Stimulated activated naive CD8-positive, alpha-beta T cell treated with anti-CD3 and anti-CD28 coated beads, Interleukin-15, amount 100 ng/mL, for 72 hours (primary cell): ENCODE measurements at regions not wholly inside any gene's neighbourhood (a gene's known extent, or its start where the extent isn't known, plus 50 kb on each side); places are given as distances from the start of the nearest gene placed in this dataset.
"Not testable (repeated sequence)": the region's sequence is repeated elsewhere in the genome, so short reads cannot be mapped to it uniquely, and the experiment has no call there.

Experiments used
- ATAC-seq: fragments of 150-1000 bp; cut with Tn5 transposase; 2 replicates; pipeline ENCODE4 v1.10.0; 2021; ENCODE audit warnings: mild to moderate bottlenecking, moderate library complexity
- DNase-seq, 2 donors: peaks; one replicate each; pipeline ENCODE4 v3.0.0; 2021 to 2022
- H3K27ac Mint-ChIP-seq, 2 donors: one replicate each; pipeline ENCODE4 v1.8.0; 2022; ENCODE audit warnings: mild to moderate bottlenecking in 2 of 2, mixed read lengths in 2 of 2, moderate library complexity in 2 of 2
- H3K27me3 Mint-ChIP-seq: one replicate; pipeline ENCODE4 v1.8.0; 2022; ENCODE audit warnings: mixed read lengths
- H3K4me1 Mint-ChIP-seq: one replicate; pipeline ENCODE4 v1.8.0; 2022; ENCODE audit warnings: mild to moderate bottlenecking, mixed read lengths
- H3K4me3 Mint-ChIP-seq, 2 donors: one replicate each; pipeline ENCODE4 v1.8.0; 2022; ENCODE audit warnings: mild to moderate bottlenecking in 2 of 2, mixed read lengths in 2 of 2, moderate library complexity in 1 of 2
- H3K9me3 Mint-ChIP-seq, 2 donors: one replicate each; pipeline ENCODE4 v1.8.0; 2022; ENCODE audit warnings: mixed read lengths in 2 of 2

GRCh38 chr9:118652912-118653311 lies 716.3 kb downstream of the BRINP1 start:
- H3K4me3 Mint-ChIP-seq = no peak overlapping the region
- H3K9me3 Mint-ChIP-seq = peaks cover 0 to 18% of the 10 kb centered on the region in 2 donors
- no peak for DNase-seq
- ATAC-seq = no peak
- no peaks in the 10 kb centered on the region for H3K27me3 Mint-ChIP-seq
- H3K4me1 Mint-ChIP-seq = no peaks in the 10 kb centered on the region
- no peak overlapping the region for H3K27ac Mint-ChIP-seq

- H3K27me3 Mint-ChIP-seq = no peaks in the 10 kb centered on the region
- H3K4me3 Mint-ChIP-seq = no peak overlapping the region
- no peak overlapping the region for H3K27ac Mint-ChIP-seq
- H3K4me1 Mint-ChIP-seq = no peaks in the 10 kb centered on the region
- peaks cover 9 to 18% of the 10 kb centered on the region in 2 donors for H3K9me3 Mint-ChIP-seq
- no peak for DNase-seq
- ATAC-seq = no peak
Measured at GRCh38 chr9:118659011-118659410, 710.2 kb downstream of the BRINP1 start.

DNA sequence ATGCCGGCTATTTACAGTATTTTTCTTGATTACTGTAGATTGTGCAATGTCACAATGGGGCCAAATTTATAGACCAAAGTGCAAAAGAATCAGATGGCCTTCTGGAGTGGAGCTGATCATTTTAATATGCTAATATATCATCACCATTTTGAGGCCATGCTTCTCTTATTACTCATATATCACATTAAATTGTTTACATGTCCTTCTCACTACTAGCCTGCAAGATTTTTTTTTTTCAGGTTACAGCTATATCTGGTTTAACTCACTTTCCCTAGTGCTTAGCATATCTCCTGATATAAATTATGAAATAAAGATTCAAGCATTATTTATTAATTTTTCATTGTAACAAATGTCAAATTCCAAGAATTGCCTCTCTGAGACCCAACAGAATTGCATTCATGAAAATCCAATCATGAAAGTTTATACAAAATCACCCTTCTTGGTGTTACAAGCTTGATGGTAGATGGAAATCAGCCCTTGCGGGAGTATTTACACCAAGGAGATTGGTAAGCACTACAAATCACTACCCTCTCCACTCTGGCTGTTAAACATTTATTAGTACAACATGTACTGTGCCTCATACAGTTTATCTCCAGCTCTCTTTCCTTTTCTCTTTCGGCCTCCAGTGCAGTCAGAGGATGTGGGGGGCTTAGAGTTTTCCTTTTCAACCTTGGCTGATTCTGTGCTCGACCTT lies 703.9 kb downstream of the BRINP1 start:
- Mint-ChIP-seq H3K4me3 (no peak overlapping the region), H3K9me3 (peaks cover 7 to 9% of the 10 kb centered on the region in 2 donors), H3K27ac (no peak overlapping the region), H3K4me1 (no peaks in the 10 kb centered on the region), H3K27me3 (no peaks in the 10 kb centered on the region)
- DNase-seq (no peak), ATAC-seq (no peak)

DNA sequence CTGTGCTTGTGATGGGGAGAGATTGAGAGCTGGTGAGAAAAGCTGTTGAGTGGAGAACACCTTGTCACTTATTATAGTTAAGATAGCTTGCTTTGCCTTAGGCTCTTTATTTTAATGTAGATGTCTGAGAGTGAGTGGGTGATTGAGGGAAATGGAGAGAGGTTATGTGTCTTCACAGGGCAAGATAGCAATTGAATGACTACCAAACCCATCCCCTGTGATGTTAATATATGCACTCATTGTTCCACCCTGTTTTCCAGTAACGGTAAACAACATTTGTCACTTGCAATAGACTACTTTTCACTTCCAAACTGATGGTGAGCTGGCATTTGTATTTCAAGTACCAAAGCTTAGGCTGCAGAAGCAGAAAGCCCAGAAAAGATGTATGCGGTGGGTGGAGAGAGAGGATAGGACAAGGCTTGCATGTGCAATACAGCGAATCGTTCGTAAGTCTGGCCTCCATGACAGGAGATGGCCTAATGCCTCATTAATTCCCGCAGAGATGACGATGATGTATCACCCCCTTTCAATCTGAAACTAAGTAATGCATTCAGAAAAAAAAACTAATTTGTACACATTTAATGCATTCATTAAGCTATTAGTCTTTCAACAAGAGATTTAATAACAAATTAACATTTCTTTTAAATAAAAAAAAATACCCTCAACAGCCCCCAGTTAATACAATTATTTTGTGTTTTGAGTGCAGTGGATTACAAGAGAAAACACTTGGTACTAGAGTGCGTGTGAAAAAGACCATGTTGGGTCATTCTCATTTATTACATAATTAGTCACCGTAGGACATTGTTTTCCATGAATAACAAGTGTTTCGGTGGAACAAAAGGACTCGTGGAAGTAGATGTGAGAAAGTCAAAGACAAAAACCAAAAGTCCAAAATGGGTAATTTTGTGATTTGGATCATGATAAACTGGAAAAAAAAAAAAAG lies 699.0 kb downstream of the BRINP1 start:
- no peak overlapping the region for H3K27ac Mint-ChIP-seq
- H3K4me3 Mint-ChIP-seq = no peak overlapping the region
- DNase-seq (no peak), ATAC-seq (no peak)
- peaks cover 5 to 10% of the 10 kb centered on the region in 2 donors for H3K9me3 Mint-ChIP-seq
- no peaks in the 10 kb centered on the region for H3K4me1 Mint-ChIP-seq
- H3K27me3 Mint-ChIP-seq = no peaks in the 10 kb centered on the region

DNA sequence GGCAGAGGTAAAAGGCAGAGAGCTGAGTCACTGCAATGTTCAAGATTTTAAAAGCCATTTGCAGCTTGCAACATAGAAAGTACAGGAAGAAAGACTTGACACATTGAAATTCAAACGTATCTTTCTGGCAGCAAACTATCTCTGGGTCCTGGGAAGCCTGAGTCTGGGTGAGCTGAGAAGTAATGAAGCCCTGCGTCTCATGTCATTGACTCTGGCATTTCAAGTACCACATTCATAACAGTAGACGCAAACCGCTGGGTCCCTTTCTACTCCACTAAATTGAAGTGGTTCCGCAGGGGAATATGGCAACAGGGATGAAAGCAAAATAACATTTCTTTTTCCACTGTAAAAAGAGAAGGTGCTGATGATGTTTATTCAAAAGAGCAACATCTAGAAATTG lies 694.3 kb downstream of the BRINP1 start:
- H3K9me3 Mint-ChIP-seq = peaks cover under 1 to 7% of the 10 kb centered on the region in 2 donors
- H3K4me3 Mint-ChIP-seq = no peak overlapping the region
- H3K27ac Mint-ChIP-seq = no peak overlapping the region
- no peaks in the 10 kb centered on the region for H3K4me1 Mint-ChIP-seq
- no peak for DNase-seq
- ATAC-seq = no peak
- H3K27me3 Mint-ChIP-seq = no peaks in the 10 kb centered on the region

GRCh38 chr9:118677936-118678653 lies 691.1 kb downstream of the BRINP1 start:
- peak; percentile 33 for ATAC-seq
- H3K4me3 Mint-ChIP-seq, H3K27me3 Mint-ChIP-seq, H3K9me3 Mint-ChIP-seq, DNase-seq, H3K4me1 Mint-ChIP-seq, H3K27ac Mint-ChIP-seq: not testable (repeated sequence)

DNA sequence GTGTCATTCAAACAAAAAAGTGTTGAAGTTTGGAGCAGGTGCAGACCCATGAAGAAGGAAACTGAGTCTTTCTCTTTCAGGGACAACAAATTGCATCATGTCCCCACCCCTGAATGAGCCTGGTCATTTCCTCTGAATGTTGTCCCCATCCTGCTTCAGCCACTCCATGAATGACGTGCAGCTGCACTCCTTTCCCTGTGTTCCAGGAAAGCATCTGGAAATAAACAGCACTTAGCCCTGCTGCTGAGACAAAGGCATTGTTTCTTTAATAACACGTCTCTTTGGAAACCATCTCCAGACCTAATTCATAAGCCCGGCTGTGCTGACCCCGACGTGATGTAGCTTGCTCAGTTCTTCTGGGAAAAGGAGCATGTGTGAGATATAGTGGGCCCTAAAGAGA lies 682.3 kb downstream of the BRINP1 start:
- Mint-ChIP-seq H3K27ac (no peak overlapping the region), H3K9me3 (peaks cover 0 to 5% of the 10 kb centered on the region in 2 donors), H3K27me3 (no peaks in the 10 kb centered on the region), H3K4me1 (no peaks in the 10 kb centered on the region), H3K4me3 (no peak overlapping the region)
- no peak for DNase-seq
- no peak for ATAC-seq

DNA sequence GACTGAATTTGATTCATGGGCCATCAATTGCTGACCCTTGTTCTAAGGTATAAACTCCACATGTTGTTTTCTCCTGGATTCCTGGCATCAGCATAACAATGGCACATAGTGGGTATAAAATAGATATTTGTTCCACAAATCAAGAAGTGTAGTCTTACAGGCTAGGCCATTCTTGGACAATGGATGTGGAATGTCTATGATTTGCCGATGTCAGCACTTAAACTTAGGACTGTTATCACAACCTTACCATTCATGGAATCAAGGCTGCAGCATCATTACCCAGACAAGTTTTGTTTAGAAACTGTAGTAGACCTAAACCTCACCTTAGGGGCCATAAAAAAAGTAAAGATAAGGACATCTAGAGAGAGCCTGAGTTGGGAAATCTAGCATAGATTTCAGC lies 680.0 kb downstream of the BRINP1 start:
- Mint-ChIP-seq H3K27ac (no peak overlapping the region), H3K4me1 (no peaks in the 10 kb centered on the region), H3K4me3 (no peak overlapping the region), H3K27me3 (no peaks in the 10 kb centered on the region), H3K9me3 (no peaks in the 10 kb centered on the region)
- no peak for DNase-seq
- no peak for ATAC-seq

GRCh38 chr9:118692613-118693012 lies 676.6 kb downstream of the BRINP1 start:
- H3K4me1 Mint-ChIP-seq = no peaks in the 10 kb centered on the region
- peaks cover 0 to 7% of the 10 kb centered on the region in 2 donors for H3K9me3 Mint-ChIP-seq

GRCh38 chr9:118693645-118694044 lies 675.6 kb downstream of the BRINP1 start:
- DNase-seq (no peak), ATAC-seq (no peak)
- Mint-ChIP-seq H3K27ac (no peak overlapping the region), H3K4me3 (no peak overlapping the region), H3K9me3 (peaks cover 0 to 7% of the 10 kb centered on the region in 2 donors), H3K4me1 (no peaks in the 10 kb centered on the region), H3K27me3 (no peaks in the 10 kb centered on the region)

More at GRCh38 chr9:118692613-118693012, 676.6 kb downstream of the BRINP1 start:
- no peak for DNase-seq
- no peak for ATAC-seq
- H3K4me3 Mint-ChIP-seq = no peak overlapping the region
- no peak overlapping the region for H3K27ac Mint-ChIP-seq
- no peaks in the 10 kb centered on the region for H3K27me3 Mint-ChIP-seq

DNA sequence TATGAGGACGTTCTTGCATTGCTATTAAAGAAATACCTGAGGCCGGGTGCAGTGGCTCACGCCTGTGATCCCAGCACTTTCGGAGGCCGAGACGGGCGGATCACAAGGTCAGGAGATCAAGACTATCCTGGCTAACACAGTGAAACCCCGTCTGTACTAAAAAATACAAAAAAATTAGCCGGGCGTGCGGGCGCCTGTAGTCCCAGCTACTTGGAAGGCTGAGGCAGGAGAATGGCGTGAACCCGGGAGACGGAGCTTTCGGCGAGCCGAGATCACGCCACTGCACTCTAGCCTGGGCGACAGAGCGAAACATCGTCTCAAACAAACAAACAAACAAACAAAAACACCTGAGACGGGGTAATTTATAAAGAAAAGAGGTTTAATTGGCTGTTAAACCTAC lies 674.0 kb downstream of the BRINP1 start:
- not testable (repeated sequence) for ATAC-seq, H3K4me3 Mint-ChIP-seq, H3K27me3 Mint-ChIP-seq

GRCh38 chr9:118701985-118702384 lies 667.2 kb downstream of the BRINP1 start:
- H3K4me1 Mint-ChIP-seq = no peaks in the 10 kb centered on the region
- no peaks in the 10 kb centered on the region for H3K27me3 Mint-ChIP-seq
- H3K9me3 Mint-ChIP-seq = peaks cover 13 to 17% of the 10 kb centered on the region in 2 donors
- H3K27ac Mint-ChIP-seq = no peak overlapping the region
- DNase-seq = no peak
- no peak for ATAC-seq
- no peak overlapping the region for H3K4me3 Mint-ChIP-seq

More for the DNA sequence above, 674.0 kb downstream of the BRINP1 start:
- not testable (repeated sequence) for H3K9me3 Mint-ChIP-seq, H3K4me1 Mint-ChIP-seq, H3K27ac Mint-ChIP-seq, DNase-seq

DNA sequence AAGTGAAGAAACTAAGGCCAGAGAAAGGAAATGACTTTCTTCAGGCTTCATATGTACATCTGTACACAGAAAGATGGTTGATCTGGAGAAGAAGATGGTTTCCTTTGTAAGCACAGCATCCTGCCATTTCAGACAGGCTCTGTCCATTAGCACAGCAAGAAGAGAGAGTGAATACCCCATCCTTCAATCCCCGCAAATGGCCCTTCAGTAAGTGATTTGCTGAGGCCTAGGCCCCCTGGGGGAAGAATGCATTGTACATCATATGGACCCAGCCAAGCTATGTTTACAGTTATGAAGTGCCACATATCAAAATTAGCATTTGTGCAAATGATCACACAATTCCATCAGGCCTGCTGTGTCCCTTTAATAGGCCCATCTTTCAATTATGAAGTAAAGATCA lies 657.4 kb downstream of the BRINP1 start:
- ATAC-seq = no peak
- Mint-ChIP-seq H3K4me1 (no peaks in the 10 kb centered on the region), H3K9me3 (peaks cover 0 to 8% of the 10 kb centered on the region in 2 donors), H3K27me3 (no peaks in the 10 kb centered on the region), H3K4me3 (no peak overlapping the region), H3K27ac (no peak overlapping the region)
- no peak for DNase-seq

- no peaks in the 10 kb centered on the region for H3K4me1 Mint-ChIP-seq
- H3K27ac Mint-ChIP-seq = no peak overlapping the region
- H3K27me3 Mint-ChIP-seq = no peaks in the 10 kb centered on the region
- H3K4me3 Mint-ChIP-seq = no peak overlapping the region
- H3K9me3 Mint-ChIP-seq = peaks cover 4 to 14% of the 10 kb centered on the region in 2 donors
- ATAC-seq (no peak), DNase-seq (no peak)
Measured at GRCh38 chr9:118721276-118721675, 648.0 kb downstream of the BRINP1 start.

DNA sequence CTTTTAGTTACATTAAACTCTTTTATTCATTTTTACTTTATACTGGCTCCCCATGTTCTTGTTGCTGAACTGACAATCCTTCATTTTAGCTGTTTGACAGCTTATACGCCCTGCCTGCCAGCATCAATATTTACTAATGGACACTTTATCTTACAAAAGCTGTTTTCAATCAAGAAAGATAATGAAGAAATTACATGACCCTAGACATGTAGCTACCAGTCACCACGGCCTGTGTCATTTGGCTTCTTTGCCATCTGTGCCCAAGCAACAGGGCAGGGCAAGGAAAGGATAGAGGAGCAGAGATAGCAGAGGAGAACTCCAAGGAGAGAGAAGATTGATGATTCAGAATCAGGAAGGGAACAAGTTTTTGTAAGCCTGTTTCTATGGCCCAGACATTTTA lies 647.3 kb downstream of the BRINP1 start:
- no peak overlapping the region for H3K27ac Mint-ChIP-seq
- peaks cover 4 to 14% of the 10 kb centered on the region in 2 donors for H3K9me3 Mint-ChIP-seq
- H3K27me3 Mint-ChIP-seq = no peaks in the 10 kb centered on the region
- H3K4me1 Mint-ChIP-seq = no peaks in the 10 kb centered on the region
- no peak overlapping the region for H3K4me3 Mint-ChIP-seq
- DNase-seq (no peak), ATAC-seq (no peak)
